Epithelial cell of proximal tubule (primary cell): ENCODE measurements at regions not wholly inside any gene's neighbourhood (a gene's known extent, or its start where the extent isn't known, plus 50 kb on each side); places are given as distances from the start of the nearest gene placed in this dataset.
"Not testable (repeated sequence)": the region's sequence is repeated elsewhere in the genome, so short reads cannot be mapped to it uniquely, and the experiment has no call there.

Source experiments
- DNase-seq: peaks from one replicate; pipeline ENCODE4 v3.0.0-alpha.2; 2011; ENCODE audit warnings: low read depth
- H3K4me3 ChIP-seq: 2 replicates; pipeline ENCODE4 v1.5.1; 2011; ENCODE audit warnings: low read depth, mild to moderate bottlenecking, low read length
- CTCF ChIP-seq: conservative IDR thresholded peaks from 2 replicates; pipeline ENCODE4 v1.5.1; 2012; ENCODE audit warnings: low read depth, mild to moderate bottlenecking, low read length

GRCh38 chr20:20795721-20796120, 83.3 kb upstream of the RALGAPA2 start:
- no peak overlapping the region for H3K4me3 ChIP-seq
- TF ChIP-seq CTCF = no peak
- DNase-seq = no peak

- no peak for TF ChIP-seq CTCF
- no peak overlapping the region for H3K4me3 ChIP-seq
- no peak for DNase-seq
Observed at GRCh38 chr20:20795119-20795518, 82.7 kb upstream of the RALGAPA2 start.

- H3K4me3 ChIP-seq = no peak overlapping the region
- DNase-seq = no peak
- no peak for TF ChIP-seq CTCF
Observed at GRCh38 chr20:20793591-20793990, 81.1 kb upstream of the RALGAPA2 start.

GRCh38 chr20:20791664-20792568, 79.5 kb upstream of the RALGAPA2 start:
- H3K4me3 ChIP-seq = no peak overlapping the region
- TF ChIP-seq CTCF = no peak
- no peak for DNase-seq

- no peak for DNase-seq
- H3K4me3 ChIP-seq = no peak overlapping the region
- TF ChIP-seq CTCF = no peak
Observed at GRCh38 chr20:20788308-20788707, 75.9 kb upstream of the RALGAPA2 start.

- DNase-seq = no peak
- TF ChIP-seq CTCF = no peak
- no peak overlapping the region for H3K4me3 ChIP-seq
Observed at GRCh38 chr20:20786428-20786827, 74.0 kb upstream of the RALGAPA2 start.

- no peak for DNase-seq
- no peak overlapping the region for H3K4me3 ChIP-seq
- TF ChIP-seq CTCF = no peak
Observed at GRCh38 chr20:20785226-20785625, 72.8 kb upstream of the RALGAPA2 start.

- not testable (repeated sequence) for DNase-seq, H3K4me3 ChIP-seq
Observed at GRCh38 chr20:20784450-20784849, 72.0 kb upstream of the RALGAPA2 start.
